Osteocyte (in vitro differentiated cells): ENCODE measurements at regions not wholly inside any gene's neighbourhood (a gene's known extent, or its start where the extent isn't known, plus 50 kb on each side); places are given as distances from the start of the nearest gene placed in this dataset.

Experiments used
- DNase-seq: peaks from one replicate; pipeline ENCODE4 v3.0.0; 2021; ENCODE audit warnings: mixed read lengths; ENCODE audit not compliant: unreplicated experiment; ENCODE audit errors: extremely low spot score
- H3K27ac Mint-ChIP-seq: one replicate; pipeline ENCODE4 v1.8.0; 2021; ENCODE audit warnings: mild to moderate bottlenecking, mixed read lengths; ENCODE audit not compliant: unreplicated experiment
- H3K27me3 Mint-ChIP-seq: one replicate; pipeline ENCODE4 v1.8.0; 2021; ENCODE audit warnings: mixed read lengths; ENCODE audit not compliant: unreplicated experiment
- H3K36me3 Mint-ChIP-seq: one replicate; pipeline ENCODE4 v1.8.0; 2021; ENCODE audit warnings: mixed read lengths; ENCODE audit not compliant: unreplicated experiment
- H3K4me1 Mint-ChIP-seq: one replicate; pipeline ENCODE4 v1.8.0; 2021; ENCODE audit warnings: mixed read lengths; ENCODE audit not compliant: unreplicated experiment
- H3K4me3 Mint-ChIP-seq: one replicate; pipeline ENCODE4 v1.8.0; 2021; ENCODE audit warnings: mild to moderate bottlenecking, moderate library complexity, mixed read lengths; ENCODE audit not compliant: unreplicated experiment
- H3K9me3 Mint-ChIP-seq: one replicate; pipeline ENCODE4 v1.8.0; 2021; ENCODE audit warnings: mixed read lengths; ENCODE audit not compliant: unreplicated experiment
- TF ChIP-seq, protein P1 (sequence below): fragments of 200-600 bp; sonication (generic); IDR thresholded peaks from 2 replicates; pipeline ENCODE4 v1.5.0; 2021; ENCODE audit warnings: antibody characterized with exemption, mild to moderate bottlenecking, moderate library complexity

DNA sequence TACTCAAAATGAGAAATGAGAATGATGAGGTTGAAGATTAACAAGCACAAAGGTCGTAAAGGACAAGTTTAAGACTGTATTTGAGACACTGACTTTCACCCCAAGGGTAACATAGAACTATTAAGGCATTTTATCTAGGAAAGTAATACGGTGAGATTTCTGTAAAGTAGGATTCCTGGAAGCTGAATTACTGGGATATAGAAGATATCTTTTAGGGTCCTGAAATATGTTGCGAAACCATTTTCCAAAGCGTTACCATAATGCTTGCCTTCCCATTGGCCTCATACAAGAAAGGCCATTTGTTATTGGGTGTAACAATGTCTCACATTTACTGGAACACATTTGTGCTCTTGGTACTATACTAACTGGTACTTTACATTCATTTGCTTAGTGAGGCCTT lies 1185.9 kb upstream of the TENM4 start:
- TF ChIP-seq, protein P1, sequence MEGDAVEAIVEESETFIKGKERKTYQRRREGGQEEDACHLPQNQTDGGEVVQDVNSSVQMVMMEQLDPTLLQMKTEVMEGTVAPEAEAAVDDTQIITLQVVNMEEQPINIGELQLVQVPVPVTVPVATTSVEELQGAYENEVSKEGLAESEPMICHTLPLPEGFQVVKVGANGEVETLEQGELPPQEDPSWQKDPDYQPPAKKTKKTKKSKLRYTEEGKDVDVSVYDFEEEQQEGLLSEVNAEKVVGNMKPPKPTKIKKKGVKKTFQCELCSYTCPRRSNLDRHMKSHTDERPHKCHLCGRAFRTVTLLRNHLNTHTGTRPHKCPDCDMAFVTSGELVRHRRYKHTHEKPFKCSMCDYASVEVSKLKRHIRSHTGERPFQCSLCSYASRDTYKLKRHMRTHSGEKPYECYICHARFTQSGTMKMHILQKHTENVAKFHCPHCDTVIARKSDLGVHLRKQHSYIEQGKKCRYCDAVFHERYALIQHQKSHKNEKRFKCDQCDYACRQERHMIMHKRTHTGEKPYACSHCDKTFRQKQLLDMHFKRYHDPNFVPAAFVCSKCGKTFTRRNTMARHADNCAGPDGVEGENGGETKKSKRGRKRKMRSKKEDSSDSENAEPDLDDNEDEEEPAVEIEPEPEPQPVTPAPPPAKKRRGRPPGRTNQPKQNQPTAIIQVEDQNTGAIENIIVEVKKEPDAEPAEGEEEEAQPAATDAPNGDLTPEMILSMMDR = no peak
- Mint-ChIP-seq H3K27ac (no peak overlapping the region), H3K9me3 (peaks cover 10% of the 10 kb centered on the region), H3K4me3 (no peak overlapping the region), H3K4me1 (no peaks in the 10 kb centered on the region), H3K27me3 (no peaks in the 10 kb centered on the region), H3K36me3 (no peaks in the 10 kb centered on the region)
- no peak for DNase-seq

DNA sequence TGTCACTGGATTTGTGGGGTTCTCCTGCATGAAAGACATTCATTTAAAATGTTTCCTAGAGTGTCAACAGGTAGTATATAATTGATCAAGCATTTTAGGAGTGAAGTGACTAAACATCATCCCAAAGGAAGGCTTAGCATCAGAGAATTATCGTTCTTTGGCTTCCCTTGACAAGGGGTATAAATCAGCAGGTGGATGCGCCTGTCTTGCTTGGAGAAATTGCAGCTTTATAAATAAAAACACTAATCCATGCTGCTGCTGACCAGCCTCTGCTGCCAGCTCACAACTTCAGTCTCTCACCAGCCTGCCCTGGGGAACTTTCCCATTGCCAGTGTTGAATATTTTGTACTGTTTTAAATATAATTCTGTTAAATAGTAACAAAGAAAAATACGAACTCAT lies 1184.7 kb upstream of the TENM4 start:
- TF ChIP-seq, protein P1 = no peak
- H3K27me3 Mint-ChIP-seq = no peaks in the 10 kb centered on the region
- no peak for DNase-seq
- peaks cover 8% of the 10 kb centered on the region for H3K9me3 Mint-ChIP-seq
- H3K4me1 Mint-ChIP-seq = no peaks in the 10 kb centered on the region
- H3K4me3 Mint-ChIP-seq = no peak overlapping the region
- no peaks in the 10 kb centered on the region for H3K36me3 Mint-ChIP-seq
- no peak overlapping the region for H3K27ac Mint-ChIP-seq

- Mint-ChIP-seq H3K4me1 (no peaks in the 10 kb centered on the region), H3K9me3 (no peaks in the 10 kb centered on the region), H3K27me3 (no peaks in the 10 kb centered on the region), H3K4me3 (no peak overlapping the region), H3K27ac (no peak overlapping the region), H3K36me3 (no peaks in the 10 kb centered on the region)
- TF ChIP-seq, protein P1 = no peak
- DNase-seq = no peak
Measured at GRCh38 chr11:80621871-80622270, 1181.0 kb upstream of the TENM4 start.

DNA sequence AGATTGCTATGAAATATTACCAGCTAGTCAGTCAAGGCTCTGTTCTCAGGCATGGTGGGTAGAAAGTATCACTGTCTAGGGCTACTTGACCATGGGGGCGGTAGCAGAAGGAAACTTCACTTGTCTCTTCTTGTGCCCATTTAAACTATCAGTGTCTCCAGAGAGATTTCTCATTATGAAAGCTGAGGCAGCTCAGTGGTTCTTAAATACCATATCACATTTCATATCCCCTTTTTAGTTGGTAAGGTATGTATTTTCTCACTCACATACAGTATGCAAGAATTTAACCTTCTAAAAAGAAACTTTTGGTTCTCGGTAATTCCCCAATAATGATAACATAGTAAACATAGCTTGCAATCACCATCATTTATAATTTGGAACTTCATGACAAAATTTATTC lies 1180.0 kb upstream of the TENM4 start:
- TF ChIP-seq, protein P1 = no peak

GRCh38 chr11:80617156-80617555 lies 1176.3 kb upstream of the TENM4 start:
- no peaks in the 10 kb centered on the region for H3K4me1 Mint-ChIP-seq
- H3K9me3 Mint-ChIP-seq = no peaks in the 10 kb centered on the region
- DNase-seq = no peak
- TF ChIP-seq, protein P1 = no peak
- no peak overlapping the region for H3K4me3 Mint-ChIP-seq
- no peaks in the 10 kb centered on the region for H3K27me3 Mint-ChIP-seq
- no peak overlapping the region for H3K27ac Mint-ChIP-seq
- H3K36me3 Mint-ChIP-seq = no peaks in the 10 kb centered on the region

More for the DNA sequence above, 1180.0 kb upstream of the TENM4 start:
- Mint-ChIP-seq H3K27me3 (no peaks in the 10 kb centered on the region), H3K36me3 (no peaks in the 10 kb centered on the region), H3K27ac (no peak overlapping the region), H3K9me3 (no peaks in the 10 kb centered on the region), H3K4me1 (no peaks in the 10 kb centered on the region), H3K4me3 (no peak overlapping the region)
- no peak for DNase-seq
